ENCODE measurements at regions not wholly inside any gene's neighbourhood (a gene's known extent, or its start where the extent isn't known, plus 50 kb on each side); places are given as distances from the start of the nearest gene placed in this dataset.

DNA sequence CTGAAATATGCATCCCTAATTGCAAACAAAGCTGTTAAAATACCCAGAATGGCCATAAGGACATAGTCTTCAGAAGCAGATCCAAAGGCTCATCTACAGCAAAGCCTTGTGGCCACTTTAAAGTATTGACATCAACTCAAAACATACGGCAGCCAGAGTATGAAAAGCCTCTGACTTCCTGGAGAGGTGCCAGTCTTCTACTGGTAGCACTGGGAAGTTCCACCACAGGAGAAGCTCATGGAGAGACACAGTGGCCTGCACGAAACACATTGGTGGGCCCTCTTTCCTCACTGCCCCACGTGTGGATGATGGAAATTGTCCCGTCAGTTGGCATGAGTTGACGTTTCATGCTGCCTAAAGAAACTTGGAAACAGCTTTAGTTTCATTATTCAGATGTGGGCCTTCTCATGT lies 202.6 kb upstream of the HEY2 start:
- Histone ChIP-seq H3K27me3 (no peaks in the 10 kb centered on the region), H3K4me3 (no peak overlapping the region), H3K27ac (no peak overlapping the region), H3K36me3 (no peaks in the 10 kb centered on the region), H3K4me1 (peaks cover 0 to 10% (median 0%) of the 10 kb centered on the region in 12 donors), H3K9me3 (peaks cover 0 to 4% (median 0%) of the 10 kb centered on the region in 12 donors)
- TF ChIP-seq POLR2A (IDR thresholded peaks at IDR 0.05): no peak
- TF ChIP-seq, protein P1, sequence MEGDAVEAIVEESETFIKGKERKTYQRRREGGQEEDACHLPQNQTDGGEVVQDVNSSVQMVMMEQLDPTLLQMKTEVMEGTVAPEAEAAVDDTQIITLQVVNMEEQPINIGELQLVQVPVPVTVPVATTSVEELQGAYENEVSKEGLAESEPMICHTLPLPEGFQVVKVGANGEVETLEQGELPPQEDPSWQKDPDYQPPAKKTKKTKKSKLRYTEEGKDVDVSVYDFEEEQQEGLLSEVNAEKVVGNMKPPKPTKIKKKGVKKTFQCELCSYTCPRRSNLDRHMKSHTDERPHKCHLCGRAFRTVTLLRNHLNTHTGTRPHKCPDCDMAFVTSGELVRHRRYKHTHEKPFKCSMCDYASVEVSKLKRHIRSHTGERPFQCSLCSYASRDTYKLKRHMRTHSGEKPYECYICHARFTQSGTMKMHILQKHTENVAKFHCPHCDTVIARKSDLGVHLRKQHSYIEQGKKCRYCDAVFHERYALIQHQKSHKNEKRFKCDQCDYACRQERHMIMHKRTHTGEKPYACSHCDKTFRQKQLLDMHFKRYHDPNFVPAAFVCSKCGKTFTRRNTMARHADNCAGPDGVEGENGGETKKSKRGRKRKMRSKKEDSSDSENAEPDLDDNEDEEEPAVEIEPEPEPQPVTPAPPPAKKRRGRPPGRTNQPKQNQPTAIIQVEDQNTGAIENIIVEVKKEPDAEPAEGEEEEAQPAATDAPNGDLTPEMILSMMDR (IDR thresholded peaks at IDR 0.05): peak in 6 of 12 donors; percentile 4 to 35 (median 17)
- peak in 1 of 4 donors; percentile 51 for ATAC-seq
- intact Hi-C loops (cut with DNase I): no loop called here
- 32 to 60% (median 52%) methylated on average over 5 of the region's 5 CpGs for WGBS, 4 donors
- DNase-seq: peak in 1 of 5 donors; percentile 27

DNA sequence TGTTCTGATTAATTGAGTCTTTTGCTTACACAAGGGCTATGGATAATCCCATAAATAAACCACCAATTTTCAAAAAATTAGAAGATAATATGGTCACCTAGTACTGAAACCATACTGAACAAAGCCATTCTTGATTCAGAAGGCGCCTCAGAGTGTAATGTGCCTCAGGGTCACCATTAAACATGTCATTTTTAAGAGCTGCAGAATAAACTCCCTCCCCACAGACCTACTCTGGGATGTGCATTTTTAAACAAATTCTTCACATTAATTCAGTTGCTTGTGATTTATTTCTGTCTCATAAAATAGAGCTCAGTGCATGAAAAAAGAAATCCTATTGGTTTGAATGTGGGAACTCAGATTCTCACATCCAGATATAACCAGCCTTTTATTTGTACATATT lies 202.1 kb upstream of the HEY2 start:
- 87 to 100% (median 93%) methylated on average over 1 of the region's 1 CpG for WGBS, 4 donors
- Histone ChIP-seq H3K4me1 (peaks cover 0 to 10% (median 0%) of the 10 kb centered on the region in 12 donors), H3K27me3 (no peaks in the 10 kb centered on the region), H3K9me3 (peaks cover 0 to 1% (median 0%) of the 10 kb centered on the region in 12 donors), H3K4me3 (no peak overlapping the region), H3K27ac (no peak overlapping the region), H3K36me3 (no peaks in the 10 kb centered on the region)
- ATAC-seq (no peak), DNase-seq (no peak)
- intact Hi-C loops (cut with DNase I): no loop called here
- TF ChIP-seq, protein P1 (IDR thresholded peaks at IDR 0.05): no peak
- TF ChIP-seq POLR2A (IDR thresholded peaks at IDR 0.05): no peak

DNA sequence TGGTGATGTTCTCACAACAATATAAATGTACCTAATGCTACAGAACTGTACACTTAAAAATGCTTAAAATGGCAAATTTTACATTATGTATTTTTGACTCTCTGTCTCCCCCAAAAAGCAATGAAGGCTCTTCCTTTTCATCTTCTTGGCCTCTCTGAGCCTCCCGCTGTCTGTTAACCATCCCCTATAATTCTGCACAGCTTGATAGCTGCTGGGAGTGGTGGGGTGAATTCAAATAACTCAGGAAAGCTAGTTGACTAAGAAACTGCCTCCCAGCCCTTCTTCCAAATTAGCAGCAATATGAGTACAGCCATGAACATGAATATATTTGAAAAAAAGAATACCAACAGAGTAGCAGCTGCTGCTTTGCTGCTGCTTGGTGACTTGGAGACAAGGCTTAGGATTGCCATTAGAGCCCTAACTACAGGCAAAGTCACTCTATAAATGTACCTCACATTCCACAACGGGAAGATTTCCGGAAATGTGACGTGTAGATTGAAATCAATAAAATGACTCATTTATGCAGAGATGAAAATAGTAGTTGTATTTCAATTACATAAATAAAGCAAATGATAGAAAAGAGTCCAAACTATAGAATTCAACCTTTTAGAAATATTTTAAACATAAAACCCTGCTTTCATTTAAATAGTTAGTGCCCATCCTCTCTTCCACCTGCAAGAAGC lies 200.1 kb upstream of the HEY2 start:
- Histone ChIP-seq H3K27me3 (peaks cover 0 to under 1% (median 0%) of the 10 kb centered on the region in 9 donors), H3K9me3 (no peaks in the 10 kb centered on the region), H3K36me3 (no peaks in the 10 kb centered on the region), H3K27ac (no peak overlapping the region), H3K4me1 (peaks cover 0 to 10% (median 0%) of the 10 kb centered on the region in 12 donors), H3K4me3 (no peak overlapping the region)
- intact Hi-C loops (cut with DNase I): no loop called here
- TF ChIP-seq, protein P1 (IDR thresholded peaks at IDR 0.05): no peak
- no peak for TF ChIP-seq POLR2A (IDR thresholded peaks at IDR 0.05)
- WGBS, 4 donors: 80 to 84% (median 82%) methylated on average over 4 of the region's 4 CpGs
- DNase-seq (no peak), ATAC-seq (no peak)

DNA sequence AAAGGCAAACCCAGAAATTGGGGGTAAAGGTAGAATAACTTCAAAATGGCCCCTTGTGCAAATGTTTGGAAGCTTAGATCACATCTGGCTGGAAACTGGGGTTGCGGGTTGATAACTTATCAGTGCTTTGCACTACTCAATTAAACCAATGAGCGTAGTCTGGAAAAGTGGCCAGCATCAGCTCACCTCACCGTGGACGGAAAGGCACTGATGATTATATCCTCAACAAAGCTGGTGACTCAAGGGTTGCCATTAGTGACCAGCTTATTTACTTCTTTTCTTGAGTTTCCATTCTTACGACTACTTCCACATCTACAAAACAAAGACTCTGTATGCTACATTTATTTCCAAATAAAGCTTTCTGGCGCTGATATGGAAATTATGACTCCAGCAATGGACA lies 198.5 kb upstream of the HEY2 start:
- TF ChIP-seq POLR2A (IDR thresholded peaks at IDR 0.05): no peak
- TF ChIP-seq, protein P1 (IDR thresholded peaks at IDR 0.05): no peak
- intact Hi-C loops (cut with DNase I): no loop called here
- no peak for DNase-seq
- 77 to 84% (median 80%) methylated on average over 6 of the region's 6 CpGs for WGBS, 4 donors
- no peaks in the 10 kb centered on the region for H3K9me3 ChIP-seq
- H3K4me3 ChIP-seq: no peak overlapping the region
- peaks cover 0 to 10% (median 0%) of the 10 kb centered on the region in 12 donors for H3K4me1 ChIP-seq
- peaks cover 0 to 4% (median 0%) of the 10 kb centered on the region in 9 donors for H3K27me3 ChIP-seq
- ATAC-seq: no peak
- H3K36me3 ChIP-seq: no peaks in the 10 kb centered on the region
- no peak overlapping the region for H3K27ac ChIP-seq
